NOMO-1 treated with DMSO at 0.1 percent for 48 hours (cell line): ENCODE measurements at regions not wholly inside any gene's neighbourhood (a gene's known extent, or its start where the extent isn't known, plus 50 kb on each side); places are given as distances from the start of the nearest gene placed in this dataset.
A peak's percentile ranks its signal among the peaks of the same experiment; 100 is the strongest.

ENCODE experiments used
- DNase-seq: peaks from one replicate; lab custom pipeline; 2025; ENCODE audit not compliant: unreplicated experiment; lab: John Stamatoyannopoulos, UW

GRCh38 chr12:124675881-124676713 is 108.7 kb upstream of the NCOR2 start:
- DNase-seq, result peak; percentile 78

DNA sequence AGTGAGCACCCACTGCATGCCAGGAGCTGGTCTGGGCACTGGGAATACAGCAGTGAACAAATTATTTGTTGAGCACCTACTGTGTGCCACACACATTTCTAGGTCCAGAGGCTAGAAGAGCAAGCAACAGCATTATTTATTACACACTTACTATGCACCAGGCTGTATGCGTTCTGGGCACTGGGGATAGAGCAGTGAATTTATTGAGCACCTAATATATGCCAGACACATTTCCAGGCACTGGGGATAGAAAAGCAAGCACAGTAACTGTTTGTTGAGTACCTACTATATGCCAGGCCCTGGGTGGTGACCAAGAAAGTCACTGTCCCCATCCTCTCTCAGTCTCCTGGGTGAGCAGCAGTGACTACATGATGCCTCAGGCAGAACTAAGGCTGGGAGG is 107.5 kb upstream of the NCOR2 start:
- no peak for DNase-seq

GRCh38 chr12:124673801-124674617 is 106.6 kb upstream of the NCOR2 start:
- DNase-seq, result no peak

DNA sequence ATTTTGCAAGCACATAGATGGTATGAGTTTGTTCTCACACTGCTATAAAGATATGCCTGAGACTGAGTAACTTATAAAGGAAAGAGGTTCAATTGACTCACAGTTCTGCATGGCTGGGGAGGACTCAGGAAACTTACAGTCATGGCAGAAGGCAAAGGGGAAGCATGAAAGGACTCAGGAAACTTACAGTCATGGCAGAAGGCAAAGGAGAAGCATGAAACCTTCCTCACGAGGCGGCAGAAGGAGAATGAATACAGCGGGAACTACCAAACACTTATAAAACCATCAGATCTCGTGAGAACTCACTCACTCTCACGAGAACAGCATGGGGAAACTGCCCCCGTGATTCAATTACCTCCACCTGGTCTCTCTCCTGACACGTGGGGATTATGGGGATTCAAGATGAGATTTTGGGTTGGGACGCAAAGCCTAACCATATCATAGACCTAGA is 101.9 kb upstream of the NCOR2 start:
- DNase-seq, result peak; percentile 31

DNA sequence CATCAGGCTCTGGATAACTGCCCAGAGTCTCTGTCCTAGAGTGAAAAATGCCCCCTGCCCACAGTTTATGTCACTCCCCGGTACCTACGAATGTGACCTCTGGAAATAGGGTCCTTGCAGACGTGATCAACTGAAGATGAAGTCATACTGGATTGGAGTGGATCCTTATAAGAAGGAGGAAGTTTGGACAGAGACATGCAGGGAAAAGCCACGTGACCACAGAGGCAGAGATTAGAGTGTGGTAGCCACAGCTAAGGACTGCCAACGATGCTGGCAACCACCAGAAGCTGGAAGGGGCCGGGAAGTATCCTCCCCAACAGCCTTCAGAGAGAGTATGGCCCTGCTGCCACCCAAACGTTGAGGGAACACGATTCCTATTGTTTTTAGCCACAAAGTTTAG is 101.2 kb upstream of the NCOR2 start:
- DNase-seq, result no peak

DNA sequence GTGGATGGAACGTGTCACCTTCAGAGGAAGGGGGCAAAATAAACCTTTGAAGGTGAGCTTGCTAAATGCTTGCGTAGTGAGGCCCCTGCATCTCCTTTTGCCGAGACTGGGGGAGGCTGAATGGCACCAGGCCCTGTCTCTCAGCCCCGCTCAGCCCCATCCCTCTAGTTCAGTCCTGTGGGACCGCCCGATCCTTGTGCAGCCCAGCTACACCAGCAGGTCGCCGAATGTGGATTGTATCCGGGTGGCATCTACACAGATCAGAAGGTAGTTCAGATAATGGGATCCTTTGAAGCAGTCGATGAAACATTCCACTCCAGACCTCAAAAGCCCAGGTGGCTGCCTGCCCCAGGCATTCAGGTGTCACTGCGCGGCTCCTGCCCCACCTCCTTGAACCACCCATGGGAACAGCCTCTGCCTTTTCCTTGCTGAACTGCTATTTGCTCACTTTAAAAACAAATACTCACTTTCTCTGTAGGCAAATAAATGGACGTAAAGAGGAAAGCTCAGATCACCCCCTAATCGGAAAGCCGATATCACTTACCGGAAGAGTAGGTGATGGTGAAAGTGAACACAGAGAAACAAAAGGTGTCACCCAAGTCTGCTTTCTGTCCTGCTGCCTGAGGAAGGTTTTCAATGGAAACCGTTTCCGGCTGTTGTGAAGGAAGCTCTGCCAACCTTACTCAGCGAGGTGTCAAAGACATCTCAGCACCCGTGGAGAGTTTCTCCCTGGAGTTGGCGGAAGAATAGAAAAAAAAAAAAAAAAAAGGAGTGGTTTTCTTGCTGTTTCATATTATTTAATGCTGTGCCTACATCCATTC is 100.3 kb upstream of the NCOR2 start:
- DNase-seq, result no peak

DNA sequence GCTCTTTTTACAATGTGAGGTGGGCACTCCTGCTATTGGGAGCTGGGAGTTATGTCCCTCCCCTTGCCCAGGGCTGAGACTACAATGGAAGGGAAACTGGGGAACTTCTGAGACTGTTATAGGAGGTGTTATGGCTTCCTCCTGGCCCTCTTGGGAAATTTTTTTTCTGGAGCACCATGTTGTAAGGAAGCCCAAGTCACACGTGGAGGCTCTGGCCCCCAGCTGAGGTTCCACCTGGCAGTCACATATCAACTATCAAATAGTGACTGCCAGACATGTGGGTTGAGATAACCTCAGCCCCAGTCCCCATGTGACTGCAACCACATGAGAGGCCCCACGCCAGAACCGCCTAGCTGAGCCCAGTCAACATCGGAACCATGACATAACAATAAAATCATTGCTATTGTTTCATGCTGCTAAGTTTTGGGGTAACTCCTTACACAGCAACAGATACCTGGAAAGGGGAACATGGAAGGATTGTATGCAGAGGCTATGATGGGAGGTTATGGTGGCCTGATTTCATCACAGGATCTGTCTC is 99.4 kb upstream of the NCOR2 start:
- DNase-seq, result no peak

GRCh38 chr12:124665511-124665910 is 98.1 kb upstream of the NCOR2 start:
- DNase-seq, result no peak

GRCh38 chr12:124664395-124665111 is 97.1 kb upstream of the NCOR2 start:
- no peak for DNase-seq

DNA sequence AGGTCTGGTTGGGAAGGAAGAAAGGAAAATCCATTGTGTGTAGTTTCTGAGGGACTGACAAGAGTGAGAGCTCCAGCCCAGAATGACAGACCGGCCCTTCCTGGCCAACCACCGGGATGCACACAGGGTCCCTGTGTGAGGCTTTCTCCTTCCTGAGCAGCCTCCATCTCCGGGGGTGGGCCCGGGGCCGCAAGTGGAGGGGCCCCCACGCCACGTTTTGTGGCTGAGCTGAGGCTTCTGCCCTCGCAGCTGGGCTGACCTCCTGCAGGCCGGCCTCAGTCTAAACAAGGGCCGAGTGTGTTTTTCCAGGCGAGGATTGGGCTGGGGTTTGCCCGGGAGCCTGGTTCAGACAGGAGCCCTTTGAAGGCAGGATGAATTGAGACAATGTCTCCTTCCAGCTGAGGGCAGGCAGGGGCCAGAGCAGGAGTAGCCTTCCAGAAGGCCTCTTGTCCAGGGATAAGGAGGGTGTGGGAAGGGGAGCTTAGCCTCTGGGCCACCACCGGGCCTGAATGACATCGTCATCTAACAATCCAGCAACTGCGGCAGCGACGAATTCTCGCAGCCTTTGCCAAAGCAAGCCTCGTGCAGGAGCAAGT is 96.5 kb upstream of the NCOR2 start:
- DNase-seq, result no peak

GRCh38 chr12:124663206-124663605 is 95.8 kb upstream of the NCOR2 start:
- DNase-seq, result no peak

- no peak for DNase-seq
These were observed 93.9 kb upstream of the NCOR2 start for GRCh38 chr12:124661341-124661740.

DNA sequence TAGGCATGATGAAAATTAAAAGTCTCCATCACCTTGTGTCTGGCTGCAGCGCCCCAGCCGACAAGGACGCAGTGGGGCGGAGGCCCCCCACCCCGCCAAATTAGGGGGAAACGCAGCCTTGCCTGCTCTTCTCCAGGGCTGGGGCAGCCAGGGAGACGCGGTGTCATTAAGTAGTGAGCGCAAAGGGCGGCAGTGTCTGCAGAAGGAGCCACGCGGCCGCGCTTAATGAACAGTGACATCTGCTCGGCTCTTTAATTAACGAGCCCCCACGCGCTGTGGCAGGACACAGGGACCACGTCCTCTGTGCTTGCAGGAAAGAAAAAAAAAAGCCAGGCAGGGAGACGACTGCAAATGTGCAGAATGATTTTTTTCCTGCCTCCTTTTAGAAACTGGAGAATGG is 93.4 kb upstream of the NCOR2 start:
- no peak for DNase-seq

GRCh38 chr12:124658806-124659402 is 91.5 kb upstream of the NCOR2 start:
- DNase-seq, result no peak

GRCh38 chr12:124658302-124658701 is 90.9 kb upstream of the NCOR2 start:
- DNase-seq, result no peak

GRCh38 chr12:124656947-124657434 is 89.6 kb upstream of the NCOR2 start:
- DNase-seq, result no peak

GRCh38 chr12:124655698-124656516 is 88.5 kb upstream of the NCOR2 start:
- DNase-seq, result no peak

GRCh38 chr12:124655048-124655697 is 87.8 kb upstream of the NCOR2 start:
- no peak for DNase-seq
